Esophagus squamous epithelium (tissue), 5 donors: ENCODE measurements at regions not wholly inside any gene's neighbourhood (a gene's known extent, or its start where the extent isn't known, plus 50 kb on each side); places are given as distances from the start of the nearest gene placed in this dataset.

Experiments used
- DNase-seq: peaks from one replicate; lab custom pipeline; 2025; lab: John Stamatoyannopoulos, UW
- H3K27ac ChIP-seq, 4 donors: fragments of 200-600 bp; sonication (generic); one replicate each; pipeline ENCODE4 v1.5.1; 2016 to 2019; ENCODE audit warnings: mild to moderate bottlenecking in 1 of 4
- H3K27me3 ChIP-seq, 4 donors: fragments of 200-600 bp; sonication (generic); 1 replicate in 3 of 4; 2 replicates in 1 of 4; pipeline versions ENCODE4 v1.5.1 to v1.6.0; 2017 to 2021; ENCODE audit warnings: antibody characterized with exemption in 1 of 4
- H3K36me3 ChIP-seq, 3 donors: fragments of 200-600 bp; sonication (generic); one replicate each; pipeline ENCODE4 v1.5.1; 2016 to 2019
- H3K4me1 ChIP-seq, 3 donors: fragments of 200-600 bp; sonication (generic); one replicate each; pipeline ENCODE4 v1.5.1; 2017 to 2019
- H3K4me3 ChIP-seq, 4 donors: fragments of 200-600 bp; sonication (generic); 1 replicate in 3 of 4; 2 replicates in 1 of 4; pipeline ENCODE4 v1.5.1; 2016 to 2019; ENCODE audit warnings: mild to moderate bottlenecking in 2 of 4, moderate library complexity in 1 of 4
- H3K9me3 ChIP-seq, 3 donors: fragments of 200-600 bp; sonication (generic); one replicate each; pipeline ENCODE4 v1.5.1; 2016 to 2019
- POLR2A ChIP-seq, 4 donors: fragments of 450-650 bp; IDR thresholded peaks; one replicate each; pipeline ENCODE4 v1.6.1; 2017; ENCODE audit warnings: antibody characterized with exemption in 4 of 4, mild to moderate bottlenecking in 4 of 4, moderate library complexity in 3 of 4
- WGBS, 2 donors: methylation state at CpG; one replicate each; pipeline ENCODE4 v1.1.5; 2018; 5-methylcytosine and 5-hydroxymethylcytosine counted together
- intact Hi-C: fragments of 100-400 bp; cut with DNase I; formaldehyde crosslinking; loops from one replicate; pipeline ENCODE4 v1.15.0; 2022
- TF ChIP-seq, protein P1 (sequence below), 6 experiments: fragments of 450-650 bp in 4 of 6; fragments of 200-600 bp in 2 of 6; sonication (generic) in 2 of 6; IDR thresholded peaks; one replicate each; pipeline ENCODE4 v1.5.1; 2016 to 2019; ENCODE audit warnings: antibody characterized with exemption in 6 of 6, mild to moderate bottlenecking in 4 of 6, moderate library complexity in 4 of 6
- donor health status: DM: yes; HTN: yes; CAD: no.

- Histone ChIP-seq H3K9me3 (peaks cover 0 to 2% (median 2%) of the 10 kb centered on the region in 3 donors), H3K36me3 (no peaks in the 10 kb centered on the region), H3K4me1 (no peaks in the 10 kb centered on the region), H3K27me3 (no peaks in the 10 kb centered on the region), H3K27ac (no peak overlapping the region), H3K4me3 (no peak overlapping the region)
- no peak for TF ChIP-seq POLR2A (IDR thresholded peaks at IDR 0.05)
- TF ChIP-seq, protein P1, sequence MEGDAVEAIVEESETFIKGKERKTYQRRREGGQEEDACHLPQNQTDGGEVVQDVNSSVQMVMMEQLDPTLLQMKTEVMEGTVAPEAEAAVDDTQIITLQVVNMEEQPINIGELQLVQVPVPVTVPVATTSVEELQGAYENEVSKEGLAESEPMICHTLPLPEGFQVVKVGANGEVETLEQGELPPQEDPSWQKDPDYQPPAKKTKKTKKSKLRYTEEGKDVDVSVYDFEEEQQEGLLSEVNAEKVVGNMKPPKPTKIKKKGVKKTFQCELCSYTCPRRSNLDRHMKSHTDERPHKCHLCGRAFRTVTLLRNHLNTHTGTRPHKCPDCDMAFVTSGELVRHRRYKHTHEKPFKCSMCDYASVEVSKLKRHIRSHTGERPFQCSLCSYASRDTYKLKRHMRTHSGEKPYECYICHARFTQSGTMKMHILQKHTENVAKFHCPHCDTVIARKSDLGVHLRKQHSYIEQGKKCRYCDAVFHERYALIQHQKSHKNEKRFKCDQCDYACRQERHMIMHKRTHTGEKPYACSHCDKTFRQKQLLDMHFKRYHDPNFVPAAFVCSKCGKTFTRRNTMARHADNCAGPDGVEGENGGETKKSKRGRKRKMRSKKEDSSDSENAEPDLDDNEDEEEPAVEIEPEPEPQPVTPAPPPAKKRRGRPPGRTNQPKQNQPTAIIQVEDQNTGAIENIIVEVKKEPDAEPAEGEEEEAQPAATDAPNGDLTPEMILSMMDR (IDR thresholded peaks at IDR 0.05) = no peak
- intact Hi-C loops = no loop called here
- DNase-seq = no peak
- 53 to 55% methylated on average over 3 of the region's 3 CpGs for WGBS, 2 donors
These were observed 985.1 kb downstream of the HACE1 start for GRCh38 chr6:103874575-103874974.

DNA sequence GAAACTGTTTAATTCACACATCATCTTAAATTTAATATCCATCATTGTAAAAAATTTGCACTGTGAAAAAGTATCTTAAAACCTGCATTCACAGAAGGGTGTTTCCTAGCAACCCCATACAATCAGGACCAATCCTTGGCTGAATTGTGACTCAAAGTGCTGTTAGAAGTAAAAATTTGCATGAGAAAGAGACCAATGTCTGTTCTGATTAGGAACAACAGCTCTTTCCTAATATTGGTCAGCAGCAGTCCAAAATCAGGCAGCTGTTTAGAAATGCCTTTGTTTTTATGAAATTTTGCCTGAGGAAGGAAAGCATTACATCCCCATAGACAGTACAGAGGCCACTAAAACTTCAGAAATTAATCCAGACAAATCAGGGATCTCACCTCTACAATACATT is 987.0 kb downstream of the HACE1 start:
- Histone ChIP-seq H3K36me3 (no peaks in the 10 kb centered on the region), H3K27me3 (no peaks in the 10 kb centered on the region), H3K4me1 (no peaks in the 10 kb centered on the region), H3K9me3 (no peaks in the 10 kb centered on the region), H3K27ac (no peak overlapping the region), H3K4me3 (no peak overlapping the region)
- TF ChIP-seq, protein P1 (IDR thresholded peaks at IDR 0.05) = no peak
- TF ChIP-seq POLR2A (IDR thresholded peaks at IDR 0.05) = no peak
- DNase-seq = no peak
- intact Hi-C loops = no loop called here

GRCh38 chr6:103872233-103872632 is 987.5 kb downstream of the HACE1 start:
- DNase-seq = no peak
- Histone ChIP-seq H3K4me1 (no peaks in the 10 kb centered on the region), H3K4me3 (no peak overlapping the region), H3K9me3 (no peaks in the 10 kb centered on the region), H3K27me3 (no peaks in the 10 kb centered on the region), H3K27ac (no peak overlapping the region), H3K36me3 (no peaks in the 10 kb centered on the region)
- WGBS, 2 donors = 38 to 42% methylated on average over 2 of the region's 2 CpGs
- TF ChIP-seq, protein P1 (IDR thresholded peaks at IDR 0.05) = no peak
- TF ChIP-seq POLR2A (IDR thresholded peaks at IDR 0.05) = no peak
- intact Hi-C loops = no loop called here

DNA sequence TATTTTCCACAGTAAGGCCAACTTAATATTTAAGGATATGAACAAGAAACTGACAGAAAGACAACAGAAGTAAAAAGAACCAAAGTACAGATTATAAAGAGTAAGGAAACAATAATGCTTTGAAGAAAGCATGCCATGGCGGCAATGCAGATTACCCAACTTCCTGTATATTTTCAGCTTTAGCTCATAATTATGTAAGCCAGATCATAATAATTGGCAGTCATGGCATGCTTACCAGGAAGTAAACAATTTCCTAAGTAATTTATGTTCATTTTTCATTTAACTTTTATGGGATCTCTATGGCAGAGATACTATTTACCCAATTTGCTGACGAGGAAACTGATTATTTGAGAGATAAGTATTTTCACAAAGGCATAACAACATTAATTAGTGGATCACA is 988.7 kb downstream of the HACE1 start:
- Histone ChIP-seq H3K27me3 (no peaks in the 10 kb centered on the region), H3K36me3 (no peaks in the 10 kb centered on the region), H3K4me1 (no peaks in the 10 kb centered on the region), H3K4me3 (no peak overlapping the region), H3K9me3 (no peaks in the 10 kb centered on the region), H3K27ac (no peak overlapping the region)
- 44 to 59% methylated on average over 2 of the region's 2 CpGs for WGBS, 2 donors
- no peak for DNase-seq
- TF ChIP-seq, protein P1 (IDR thresholded peaks at IDR 0.05) = no peak
- no peak for TF ChIP-seq POLR2A (IDR thresholded peaks at IDR 0.05)
- intact Hi-C loops = no loop called here

DNA sequence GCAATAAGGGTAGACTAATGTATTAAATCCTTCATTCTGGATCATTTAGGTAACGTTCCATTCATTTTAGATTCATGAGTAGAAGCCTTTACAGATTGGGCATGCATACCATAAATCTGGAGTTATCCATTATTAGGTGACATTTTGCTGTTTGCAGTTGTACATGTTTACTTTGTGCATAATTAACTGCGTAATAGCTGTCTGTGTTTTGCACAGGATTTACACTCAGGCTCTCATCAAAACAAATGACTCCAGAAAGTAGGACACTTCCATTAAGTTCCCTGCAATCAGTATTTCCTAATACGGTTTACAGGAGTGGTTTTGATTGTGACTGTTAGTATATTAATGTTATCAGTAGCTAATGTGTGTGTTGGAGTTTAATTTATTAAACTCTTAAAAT is 997.4 kb downstream of the HACE1 start:
- no peak overlapping the region for H3K27ac ChIP-seq
- no peaks in the 10 kb centered on the region for H3K9me3 ChIP-seq
- no peaks in the 10 kb centered on the region for H3K27me3 ChIP-seq
- no peak for TF ChIP-seq POLR2A (IDR thresholded peaks at IDR 0.05)
- TF ChIP-seq, protein P1 (IDR thresholded peaks at IDR 0.05) = no peak
- 41% methylated on average over 3 of the region's 3 CpGs for WGBS, 2 donors
- DNase-seq = no peak
- no peaks in the 10 kb centered on the region for H3K36me3 ChIP-seq
- intact Hi-C loops = no loop called here
- no peaks in the 10 kb centered on the region for H3K4me1 ChIP-seq
- no peak overlapping the region for H3K4me3 ChIP-seq
